DMS79 treated with DMSO at 0.1 percent for 48 hours (cell line): ENCODE measurements at regions not wholly inside any gene's neighbourhood (a gene's known extent, or its start where the extent isn't known, plus 50 kb on each side); places are given as distances from the start of the nearest gene placed in this dataset.
"Not testable (repeated sequence)": the region's sequence is repeated elsewhere in the genome, so short reads cannot be mapped to it uniquely, and the experiment has no call there.

Experiments
- DNase-seq: peaks from one replicate; lab custom pipeline; 2025; lab: John Stamatoyannopoulos, UW

- DNase-seq: no peak
These were observed 132.4 kb downstream of the TSEN15 start for GRCh38 chr1:184183919-184184318.

DNA sequence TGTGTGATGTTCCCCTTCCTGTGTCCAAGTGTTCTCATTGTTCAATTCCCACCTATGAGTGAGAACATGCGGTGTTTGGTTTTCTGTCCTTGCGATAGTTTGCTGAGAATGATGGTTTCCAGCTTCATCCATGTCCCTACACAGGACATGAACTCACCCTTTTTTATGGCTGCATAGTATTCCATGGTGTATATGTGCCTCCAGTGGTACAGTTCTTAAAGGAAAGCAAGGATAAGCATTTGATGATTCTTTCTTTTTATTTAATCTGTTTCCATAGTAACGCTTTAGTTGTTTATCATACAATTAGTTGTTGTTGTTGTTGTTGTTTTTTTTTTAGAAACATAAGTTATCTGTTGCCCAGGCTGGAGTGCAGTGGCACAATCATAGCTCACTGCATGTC lies 133.1 kb downstream of the TSEN15 start:
- DNase-seq: not testable (repeated sequence)

GRCh38 chr1:184185347-184185746 lies 133.8 kb downstream of the TSEN15 start:
- DNase-seq: no peak

DNA sequence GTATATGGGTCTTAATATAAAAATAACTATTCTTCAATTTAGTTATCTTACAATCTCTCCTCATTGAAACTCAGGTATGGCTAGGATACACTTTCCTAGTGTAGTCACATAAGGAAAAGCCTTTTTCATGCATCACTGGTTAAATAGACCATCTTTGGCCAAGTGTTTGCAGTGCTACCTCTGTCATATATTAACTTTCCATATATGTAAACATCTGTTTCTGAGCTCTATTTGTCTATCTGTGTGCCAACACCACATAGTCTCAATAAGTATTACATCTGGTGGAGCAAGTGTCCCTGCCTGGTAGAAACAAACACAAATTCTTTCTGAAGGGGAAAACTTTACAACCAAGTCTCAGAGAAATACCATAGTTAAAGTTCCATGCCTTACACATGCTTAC lies 134.6 kb downstream of the TSEN15 start:
- DNase-seq: no peak

GRCh38 chr1:184187097-184187496 lies 135.6 kb downstream of the TSEN15 start:
- DNase-seq: no peak

- no peak for DNase-seq
These were observed 136.5 kb downstream of the TSEN15 start for GRCh38 chr1:184188037-184188436.

DNA sequence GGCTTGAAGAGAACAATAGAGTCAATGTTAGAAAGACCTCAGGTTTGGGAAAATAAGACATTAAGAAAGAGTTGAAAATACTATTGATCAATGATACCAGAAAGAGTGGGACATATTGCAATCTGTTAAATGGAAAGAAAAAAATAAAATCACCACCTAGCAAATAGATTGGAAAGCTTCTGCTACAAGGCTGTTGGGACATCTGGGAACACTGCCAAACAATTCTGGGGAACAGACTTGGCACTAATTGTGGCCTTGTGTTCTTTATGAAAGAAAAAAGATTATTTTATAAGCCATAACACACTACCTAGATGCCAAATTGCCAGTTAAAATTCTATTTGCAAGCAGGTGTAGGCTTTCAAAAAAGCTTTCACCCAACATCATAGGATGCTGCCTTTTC lies 137.8 kb downstream of the TSEN15 start:
- DNase-seq: peak; percentile 8

- DNase-seq: no peak
These were observed 139.1 kb downstream of the TSEN15 start for GRCh38 chr1:184190616-184191015.

GRCh38 chr1:184191181-184191621 lies 139.7 kb downstream of the TSEN15 start:
- no peak for DNase-seq

- DNase-seq: no peak
These were observed 141.3 kb downstream of the TSEN15 start for GRCh38 chr1:184192796-184193195.

GRCh38 chr1:184193451-184193850 lies 141.9 kb downstream of the TSEN15 start:
- no peak for DNase-seq

GRCh38 chr1:184194236-184194635 lies 142.7 kb downstream of the TSEN15 start:
- no peak for DNase-seq

GRCh38 chr1:184195722-184196121 lies 144.2 kb downstream of the TSEN15 start:
- not testable (repeated sequence) for DNase-seq

DNA sequence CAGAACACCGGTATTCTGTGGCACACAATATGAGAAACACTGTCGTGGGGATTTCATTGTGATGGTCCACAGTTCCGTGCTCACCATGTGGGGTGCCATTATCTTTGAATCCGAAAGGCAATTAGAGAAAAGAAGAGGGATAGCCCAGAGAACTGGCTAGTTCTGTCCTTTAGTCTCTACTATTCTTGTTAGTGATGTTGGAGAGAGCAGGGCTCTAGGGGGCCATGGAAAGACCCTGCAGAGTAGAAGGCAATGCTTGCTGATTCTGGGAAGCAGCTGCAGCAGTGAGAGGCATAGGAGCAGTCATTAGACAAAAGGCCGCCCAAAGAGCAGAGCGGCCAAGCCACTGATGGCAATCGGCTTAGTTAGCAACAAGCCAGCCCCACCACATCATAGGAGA lies 146.3 kb downstream of the TSEN15 start:
- DNase-seq: no peak

GRCh38 chr1:184199036-184199435 lies 147.5 kb downstream of the TSEN15 start:
- no peak for DNase-seq

DNA sequence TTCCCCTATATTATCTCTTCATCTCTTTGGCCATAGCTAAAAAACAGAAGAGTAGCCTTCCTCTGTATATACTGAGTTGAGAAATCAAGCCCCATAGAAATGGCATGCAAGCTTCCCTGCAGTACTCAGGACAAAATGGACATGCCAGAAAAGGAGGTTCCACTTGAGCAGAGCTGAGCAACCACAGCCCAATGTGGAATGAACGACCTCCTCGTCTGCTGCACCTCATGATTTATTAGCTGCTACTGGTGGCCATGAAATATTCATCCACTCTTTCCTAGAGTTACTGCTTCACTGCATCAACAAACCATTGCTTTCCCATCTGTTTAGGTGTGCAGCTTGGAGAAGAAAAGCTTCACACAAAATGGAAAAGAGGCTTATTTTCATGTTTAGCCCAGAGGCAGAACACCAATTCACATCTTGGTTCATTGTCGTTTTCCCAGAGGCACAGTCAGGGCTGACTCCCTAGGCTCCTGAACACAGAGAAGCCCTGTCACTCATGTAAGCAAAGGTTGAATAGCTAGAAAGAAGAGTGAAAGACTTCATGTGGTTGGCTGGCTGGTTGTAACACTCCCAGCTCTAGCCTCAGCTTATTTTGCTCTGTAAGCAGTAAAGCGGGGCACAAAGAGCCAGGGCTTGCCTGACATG lies 148.0 kb downstream of the TSEN15 start:
- DNase-seq: no peak

DNA sequence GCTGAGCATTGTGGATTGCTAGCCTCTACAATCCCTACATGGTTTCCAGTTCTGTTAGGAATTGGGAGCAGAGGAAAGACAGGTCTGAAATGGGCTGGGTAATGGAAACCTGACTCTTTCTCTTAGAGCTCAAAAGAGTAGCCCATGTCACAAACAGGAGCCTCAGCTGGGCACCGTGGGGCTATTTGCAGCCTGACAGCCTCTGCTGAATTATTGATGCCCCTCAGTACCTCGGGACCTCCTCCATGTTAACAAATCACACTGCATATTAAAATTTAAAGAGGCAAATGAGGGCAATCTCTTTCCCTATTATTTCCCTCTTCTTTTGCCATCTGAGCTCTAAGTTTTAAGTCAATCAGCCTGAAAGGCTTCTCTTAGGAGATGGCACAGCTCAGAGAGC lies 157.1 kb downstream of the TSEN15 start:
- DNase-seq: no peak

DNA sequence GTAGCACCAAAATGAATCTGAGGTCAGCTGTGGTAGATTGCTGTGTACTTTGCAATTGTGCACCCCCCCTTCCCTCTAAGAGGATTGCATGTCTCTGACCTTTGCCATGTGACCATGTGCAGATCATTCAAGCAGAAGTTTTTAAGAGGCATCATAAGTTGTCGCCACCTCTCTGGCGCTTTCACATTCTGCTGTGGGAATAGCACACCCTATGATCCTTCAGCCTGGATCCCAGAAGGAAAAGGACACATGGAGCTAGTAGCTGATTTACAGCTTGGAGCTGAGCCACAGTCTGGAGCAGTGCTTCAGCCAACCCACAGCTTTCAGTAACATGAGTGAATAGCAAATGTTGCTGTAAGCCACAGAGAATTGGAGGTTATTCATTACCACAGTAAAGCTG lies 158.5 kb downstream of the TSEN15 start:
- DNase-seq: no peak

DNA sequence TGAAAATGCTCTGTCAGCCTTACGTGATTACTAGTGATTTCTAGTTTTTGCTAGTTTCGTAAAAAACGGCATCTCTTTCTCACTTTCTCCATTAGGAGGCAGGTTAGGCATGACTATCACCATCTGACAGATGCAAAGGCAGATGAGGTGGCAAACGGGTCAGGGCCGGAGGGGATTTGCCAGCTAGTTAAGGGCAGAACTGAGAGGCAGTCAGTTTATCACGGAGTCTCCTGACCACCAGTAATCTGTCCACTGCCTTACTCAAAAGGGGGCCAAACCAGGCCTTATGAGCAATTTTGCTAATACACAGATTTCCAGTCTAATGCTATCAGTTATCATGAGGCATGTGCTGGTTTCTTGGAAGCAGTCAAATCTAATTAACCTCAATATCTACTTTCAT lies 159.3 kb downstream of the TSEN15 start:
- DNase-seq: no peak

GRCh38 chr1:184212649-184213314 lies 161.3 kb downstream of the TSEN15 start:
- DNase-seq: no peak

DNA sequence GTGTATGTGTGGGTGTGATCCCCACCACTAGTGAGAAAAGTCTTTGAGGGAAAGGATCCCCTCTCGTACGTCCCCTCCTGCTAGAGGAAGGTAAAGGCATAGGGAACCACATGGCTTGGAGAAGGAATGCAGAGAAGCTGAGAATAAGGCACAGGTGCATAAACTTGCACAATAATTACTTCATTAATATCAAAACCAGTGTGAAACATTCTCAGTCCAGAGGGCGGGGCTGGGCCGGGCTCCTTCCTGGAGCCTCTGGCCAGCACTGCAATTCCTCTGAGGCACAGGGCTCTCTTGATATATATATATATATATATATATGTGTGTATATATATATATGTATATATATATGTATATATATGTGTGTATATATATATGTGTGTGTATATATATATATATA lies 162.6 kb downstream of the TSEN15 start:
- no peak for DNase-seq

GRCh38 chr1:184215274-184215925 lies 163.9 kb downstream of the TSEN15 start:
- DNase-seq: no peak

- DNase-seq: no peak
These were observed 167.0 kb downstream of the TSEN15 start for GRCh38 chr1:184218458-184219075.
